ENCODE measurements at regions not wholly inside any gene's neighbourhood (a gene's known extent, or its start where the extent isn't known, plus 50 kb on each side); places are given as distances from the start of the nearest gene placed in this dataset.
"Not testable (repeated sequence)": the region's sequence is repeated elsewhere in the genome, so short reads cannot be mapped to it uniquely, and the experiment has no call there.

- TF ChIP-seq POLR2AphosphoS5 (IDR thresholded peaks at IDR 0.05; ENCODE audit: low read depth, low read length) (no peak), TAF1 (IDR thresholded peaks at IDR 0.05; ENCODE audit: borderline replicate concordance, low read depth, low read length) (no peak), POLR2A (IDR thresholded peaks at IDR 0.05; ENCODE audit: low read depth, low read length) (no peak)
- no peak for FAIRE-seq
- no peak for DNase-seq (ENCODE audit: insufficient read length)
Measured at GRCh38 chr9:99491408-99492158, 269.5 kb downstream of the SEC61B start.

- TF ChIP-seq POLR2A (IDR thresholded peaks at IDR 0.05; ENCODE audit: low read depth, low read length) = no peak
- no peak for TF ChIP-seq POLR2AphosphoS5 (IDR thresholded peaks at IDR 0.05; ENCODE audit: low read depth, low read length)
- no peak for TF ChIP-seq TAF1 (IDR thresholded peaks at IDR 0.05; ENCODE audit: borderline replicate concordance, low read depth, low read length)
- DNase-seq (ENCODE audit: insufficient read length) = no peak
- no peak for FAIRE-seq
Measured at GRCh38 chr9:99497641-99498040, 275.6 kb downstream of the SEC61B start.

- FAIRE-seq = not testable (repeated sequence)
Measured at GRCh38 chr9:99498979-99499378, 276.9 kb downstream of the SEC61B start.

GRCh38 chr9:99505936-99506335, 283.9 kb downstream of the SEC61B start:
- DNase-seq (ENCODE audit: insufficient read length) (no peak), FAIRE-seq (no peak)
- TF ChIP-seq POLR2A (IDR thresholded peaks at IDR 0.05; ENCODE audit: low read depth, low read length) (no peak), POLR2AphosphoS5 (IDR thresholded peaks at IDR 0.05; ENCODE audit: low read depth, low read length) (no peak), TAF1 (IDR thresholded peaks at IDR 0.05; ENCODE audit: borderline replicate concordance, low read depth, low read length) (no peak)

More at GRCh38 chr9:99498979-99499378, 276.9 kb downstream of the SEC61B start:
- not testable (repeated sequence) for DNase-seq (ENCODE audit: insufficient read length)

- FAIRE-seq (no peak), DNase-seq (ENCODE audit: insufficient read length) (no peak)
- TF ChIP-seq POLR2A (IDR thresholded peaks at IDR 0.05; ENCODE audit: low read depth, low read length) = no peak
Measured at GRCh38 chr9:99506747-99507348, 284.8 kb downstream of the SEC61B start.

GRCh38 chr9:99509065-99509745, 287.1 kb downstream of the SEC61B start:
- FAIRE-seq (no peak), DNase-seq (ENCODE audit: insufficient read length) (no peak)
- TF ChIP-seq POLR2A (IDR thresholded peaks at IDR 0.05; ENCODE audit: low read depth, low read length) = no peak
- no peak for TF ChIP-seq POLR2AphosphoS5 (IDR thresholded peaks at IDR 0.05; ENCODE audit: low read depth, low read length)

- no peak for DNase-seq (ENCODE audit: insufficient read length)
- no peak for TF ChIP-seq POLR2AphosphoS5 (IDR thresholded peaks at IDR 0.05; ENCODE audit: low read depth, low read length)
- TF ChIP-seq POLR2A (IDR thresholded peaks at IDR 0.05; ENCODE audit: low read depth, low read length) = no peak
- TF ChIP-seq TAF1 (IDR thresholded peaks at IDR 0.05; ENCODE audit: borderline replicate concordance, low read depth, low read length) = no peak
- FAIRE-seq = peak; percentile 27
Measured at GRCh38 chr9:99509900-99510535, 287.9 kb downstream of the SEC61B start.

- TF ChIP-seq TAF1 (IDR thresholded peaks at IDR 0.05; ENCODE audit: borderline replicate concordance, low read depth, low read length) = no peak
- no peak for TF ChIP-seq POLR2AphosphoS5 (IDR thresholded peaks at IDR 0.05; ENCODE audit: low read depth, low read length)
- TF ChIP-seq POLR2A (IDR thresholded peaks at IDR 0.05; ENCODE audit: low read depth, low read length) = no peak
- DNase-seq (ENCODE audit: insufficient read length) (no peak), FAIRE-seq (no peak)
Measured at GRCh38 chr9:99511723-99512122, 289.6 kb downstream of the SEC61B start.

GRCh38 chr9:99513441-99514112, 291.5 kb downstream of the SEC61B start:
- peak; percentile 29 for DNase-seq (ENCODE audit: insufficient read length)
- peak; percentile 87 for FAIRE-seq
- no peak for TF ChIP-seq TAF1 (IDR thresholded peaks at IDR 0.05; ENCODE audit: borderline replicate concordance, low read depth, low read length)
- no peak for TF ChIP-seq POLR2A (IDR thresholded peaks at IDR 0.05; ENCODE audit: low read depth, low read length)
- no peak for TF ChIP-seq POLR2AphosphoS5 (IDR thresholded peaks at IDR 0.05; ENCODE audit: low read depth, low read length)

GRCh38 chr9:99515093-99515492, 293.0 kb downstream of the SEC61B start:
- DNase-seq (ENCODE audit: insufficient read length) (no peak), FAIRE-seq (peak; percentile 78)
- no peak for TF ChIP-seq POLR2AphosphoS5 (IDR thresholded peaks at IDR 0.05; ENCODE audit: low read depth, low read length)
- TF ChIP-seq POLR2A (IDR thresholded peaks at IDR 0.05; ENCODE audit: low read depth, low read length) = no peak
- no peak for TF ChIP-seq TAF1 (IDR thresholded peaks at IDR 0.05; ENCODE audit: borderline replicate concordance, low read depth, low read length)

- DNase-seq (ENCODE audit: insufficient read length) (no peak), FAIRE-seq (peak; percentile 48)
- TF ChIP-seq POLR2AphosphoS5 (IDR thresholded peaks at IDR 0.05; ENCODE audit: low read depth, low read length) (no peak), POLR2A (IDR thresholded peaks at IDR 0.05; ENCODE audit: low read depth, low read length) (no peak), TAF1 (IDR thresholded peaks at IDR 0.05; ENCODE audit: borderline replicate concordance, low read depth, low read length) (no peak)
Measured at GRCh38 chr9:99515895-99516656, 294.0 kb downstream of the SEC61B start.
